ENCODE measurements at regions not wholly inside any gene's neighbourhood (a gene's known extent, or its start where the extent isn't known, plus 50 kb on each side); places are given as distances from the start of the nearest gene placed in this dataset.
A peak's percentile ranks its signal among the peaks of the same experiment; 100 is the strongest.

DNA sequence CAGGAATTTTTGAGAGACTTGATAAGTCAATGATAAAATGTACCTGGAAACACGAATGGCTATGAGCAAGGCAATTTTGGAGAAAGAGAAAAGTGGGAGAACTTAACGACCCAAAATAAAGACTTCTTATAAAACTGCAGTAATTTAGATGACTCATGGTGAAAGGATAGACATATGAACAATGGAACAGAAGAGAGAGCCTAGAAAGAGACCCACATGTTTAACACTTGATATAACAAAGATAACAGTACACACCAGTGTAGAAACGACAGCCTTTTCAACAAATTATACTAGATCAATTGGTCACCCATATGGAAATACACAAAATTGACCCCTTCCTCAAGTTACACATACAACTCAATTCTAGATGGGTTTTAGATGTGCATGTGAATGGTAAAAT, 117.5 kb upstream of the GALNT2 start (continued):
- no peak for TF ChIP-seq HOXD13 (CRISPR knock-in tag; IDR thresholded peaks at IDR 0.05; ENCODE audit: borderline replicate concordance)
- TF ChIP-seq ZNF155 (tag by site-specific recombination; IDR thresholded peaks at IDR 0.05): no peak
- TF ChIP-seq ZNF792 (tag by site-specific recombination; IDR thresholded peaks at IDR 0.05): no peak
- TF ChIP-seq ZNF701 (tag by site-specific recombination; IDR thresholded peaks at IDR 0.05): no peak
- no peak for TF ChIP-seq ZNF548 (tag by site-specific recombination; IDR thresholded peaks at IDR 0.05)
- no peak for TF ChIP-seq KLF1 (tag by site-specific recombination; IDR thresholded peaks at IDR 0.05)
- no peak for TF ChIP-seq KLF8 (tag by site-specific recombination; IDR thresholded peaks at IDR 0.05)
- TF ChIP-seq FEZF1 (tag by site-specific recombination; IDR thresholded peaks at IDR 0.05): peak; percentile 76
- TF ChIP-seq BCL11B (tag by site-specific recombination; IDR thresholded peaks at IDR 0.05; ENCODE audit: low read depth): no peak
- peak; percentile 64; the same call in 1 of the 2 replicates for TF ChIP-seq ZNF596 (tag by site-specific recombination; IDR thresholded peaks at IDR 0.05)
- TF ChIP-seq ZNF768 (tag by site-specific recombination; IDR thresholded peaks at IDR 0.05): no peak
- no peak for TF ChIP-seq ZFP3 (tag by site-specific recombination; IDR thresholded peaks at IDR 0.05; ENCODE audit: low read depth)
- no peak for TF ChIP-seq ZNF529 (tag by site-specific recombination; IDR thresholded peaks at IDR 0.05; ENCODE audit: insufficient replicate concordance)
- TF ChIP-seq ZNF37A (tag by site-specific recombination; IDR thresholded peaks at IDR 0.05): no peak
- TF ChIP-seq ZFP37 (tag by site-specific recombination; IDR thresholded peaks at IDR 0.05): no peak
- no peak for TF ChIP-seq ZNF184 (tag by site-specific recombination; IDR thresholded peaks at IDR 0.05)
- TF ChIP-seq ZBTB48 (tag by site-specific recombination; IDR thresholded peaks at IDR 0.05): no peak
- no peak for TF ChIP-seq ZNF830 (tag by site-specific recombination; IDR thresholded peaks at IDR 0.05; ENCODE audit: low read depth)
- TF ChIP-seq ZNF148 (tag by site-specific recombination; IDR thresholded peaks at IDR 0.05; ENCODE audit: borderline replicate concordance): no peak
- TF ChIP-seq, protein P1, sequence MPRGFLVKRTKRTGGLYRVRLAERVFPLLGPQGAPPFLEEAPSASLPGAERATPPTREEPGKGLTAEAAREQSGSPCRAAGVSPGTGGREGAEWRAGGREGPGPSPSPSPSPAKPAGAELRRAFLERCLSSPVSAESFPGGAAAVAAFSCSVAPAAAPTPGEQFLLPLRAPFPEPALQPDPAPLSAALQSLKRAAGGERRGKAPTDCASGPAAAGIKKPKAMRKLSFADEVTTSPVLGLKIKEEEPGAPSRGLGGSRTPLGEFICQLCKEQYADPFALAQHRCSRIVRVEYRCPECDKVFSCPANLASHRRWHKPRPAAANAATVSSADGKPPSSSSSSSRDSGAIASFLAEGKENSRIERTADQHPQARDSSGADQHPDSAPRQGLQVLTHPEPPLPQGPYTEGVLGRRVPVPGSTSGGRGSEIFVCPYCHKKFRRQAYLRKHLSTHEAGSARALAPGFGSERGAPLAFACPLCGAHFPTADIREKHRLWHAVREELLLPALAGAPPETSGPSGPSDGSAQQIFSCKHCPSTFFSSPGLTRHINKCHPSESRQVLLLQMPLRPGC (tag by site-specific recombination; IDR thresholded peaks at IDR 0.05): no peak
- TF ChIP-seq, protein P2, sequence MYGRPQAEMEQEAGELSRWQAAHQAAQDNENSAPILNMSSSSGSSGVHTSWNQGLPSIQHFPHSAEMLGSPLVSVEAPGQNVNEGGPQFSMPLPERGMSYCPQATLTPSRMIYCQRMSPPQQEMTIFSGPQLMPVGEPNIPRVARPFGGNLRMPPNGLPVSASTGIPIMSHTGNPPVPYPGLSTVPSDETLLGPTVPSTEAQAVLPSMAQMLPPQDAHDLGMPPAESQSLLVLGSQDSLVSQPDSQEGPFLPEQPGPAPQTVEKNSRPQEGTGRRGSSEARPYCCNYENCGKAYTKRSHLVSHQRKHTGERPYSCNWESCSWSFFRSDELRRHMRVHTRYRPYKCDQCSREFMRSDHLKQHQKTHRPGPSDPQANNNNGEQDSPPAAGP (tag by site-specific recombination; IDR thresholded peaks at IDR 0.05): no peak
- TF ChIP-seq IKZF3 (tag by site-specific recombination; IDR thresholded peaks at IDR 0.05): peak; percentile 59; the same call in 1 of the 2 replicates
- no peak for TF ChIP-seq ZNF138 (tag by site-specific recombination; IDR thresholded peaks at IDR 0.05; ENCODE audit: borderline replicate concordance)
- TF ChIP-seq ZNF274 (IDR thresholded peaks at IDR 0.05; ENCODE audit: low read length): no peak
- no peak for TF ChIP-seq ZNF274 (tag by site-specific recombination; IDR thresholded peaks at IDR 0.05; ENCODE audit: borderline replicate concordance)
- TF ChIP-seq, protein P3, sequence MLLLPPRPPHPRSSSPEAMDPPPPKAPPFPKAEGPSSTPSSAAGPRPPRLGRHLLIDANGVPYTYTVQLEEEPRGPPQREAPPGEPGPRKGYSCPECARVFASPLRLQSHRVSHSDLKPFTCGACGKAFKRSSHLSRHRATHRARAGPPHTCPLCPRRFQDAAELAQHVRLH (tag by site-specific recombination; IDR thresholded peaks at IDR 0.05): peak; percentile 56; the same call in 1 of the 2 replicates
- no peak for TF ChIP-seq ZNF19 (tag by site-specific recombination; IDR thresholded peaks at IDR 0.05; ENCODE audit: low read depth)
- TF ChIP-seq ZNF302 (tag by site-specific recombination; IDR thresholded peaks at IDR 0.05; ENCODE audit: low read depth): no peak
- no peak for TF ChIP-seq ZNF211 (tag by site-specific recombination; IDR thresholded peaks at IDR 0.05; ENCODE audit: low read depth)
- TF ChIP-seq, protein P4, sequence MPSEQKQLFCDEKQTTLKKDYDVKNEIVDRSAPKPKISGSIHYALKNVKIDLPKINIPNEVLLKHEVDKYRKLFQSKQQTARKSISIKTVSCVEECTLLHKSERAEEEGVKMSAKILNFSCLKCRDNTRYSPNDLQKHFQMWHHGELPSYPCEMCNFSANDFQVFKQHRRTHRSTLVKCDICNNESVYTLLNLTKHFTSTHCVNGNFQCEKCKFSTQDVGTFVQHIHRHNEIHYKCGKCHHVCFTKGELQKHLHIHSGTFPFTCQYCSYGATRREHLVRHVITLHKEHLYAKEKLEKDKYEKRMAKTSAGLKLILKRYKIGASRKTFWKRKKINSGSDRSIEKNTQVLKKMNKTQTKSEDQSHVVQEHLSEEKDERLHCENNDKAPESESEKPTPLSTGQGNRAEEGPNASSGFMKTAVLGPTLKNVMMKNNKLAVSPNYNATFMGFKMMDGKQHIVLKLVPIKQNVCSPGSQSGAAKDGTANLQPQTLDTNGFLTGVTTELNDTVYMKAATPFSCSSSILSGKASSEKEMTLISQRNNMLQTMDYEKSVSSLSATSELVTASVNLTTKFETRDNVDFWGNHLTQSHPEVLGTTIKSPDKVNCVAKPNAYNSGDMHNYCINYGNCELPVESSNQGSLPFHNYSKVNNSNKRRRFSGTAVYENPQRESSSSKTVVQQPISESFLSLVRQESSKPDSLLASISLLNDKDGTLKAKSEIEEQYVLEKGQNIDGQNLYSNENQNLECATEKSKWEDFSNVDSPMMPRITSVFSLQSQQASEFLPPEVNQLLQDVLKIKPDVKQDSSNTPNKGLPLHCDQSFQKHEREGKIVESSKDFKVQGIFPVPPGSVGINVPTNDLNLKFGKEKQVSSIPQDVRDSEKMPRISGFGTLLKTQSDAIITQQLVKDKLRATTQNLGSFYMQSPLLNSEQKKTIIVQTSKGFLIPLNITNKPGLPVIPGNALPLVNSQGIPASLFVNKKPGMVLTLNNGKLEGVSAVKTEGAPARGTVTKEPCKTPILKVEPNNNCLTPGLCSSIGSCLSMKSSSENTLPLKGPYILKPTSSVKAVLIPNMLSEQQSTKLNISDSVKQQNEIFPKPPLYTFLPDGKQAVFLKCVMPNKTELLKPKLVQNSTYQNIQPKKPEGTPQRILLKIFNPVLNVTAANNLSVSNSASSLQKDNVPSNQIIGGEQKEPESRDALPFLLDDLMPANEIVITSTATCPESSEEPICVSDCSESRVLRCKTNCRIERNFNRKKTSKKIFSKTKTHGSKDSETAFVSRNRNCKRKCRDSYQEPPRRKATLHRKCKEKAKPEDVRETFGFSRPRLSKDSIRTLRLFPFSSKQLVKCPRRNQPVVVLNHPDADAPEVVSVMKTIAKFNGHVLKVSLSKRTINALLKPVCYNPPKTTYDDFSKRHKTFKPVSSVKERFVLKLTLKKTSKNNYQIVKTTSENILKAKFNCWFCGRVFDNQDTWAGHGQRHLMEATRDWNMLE (tag by site-specific recombination; conservative IDR thresholded peaks at IDR 0.05; ENCODE audit: low read depth): no peak

All from HEK293 (cell line).